ENCODE measurements at regions not wholly inside any gene's neighbourhood (a gene's known extent, or its start where the extent isn't known, plus 50 kb on each side); places are given as distances from the start of the nearest gene placed in this dataset.
"Not testable (repeated sequence)": the region's sequence is repeated elsewhere in the genome, so short reads cannot be mapped to it uniquely, and the experiment has no call there.

DNA sequence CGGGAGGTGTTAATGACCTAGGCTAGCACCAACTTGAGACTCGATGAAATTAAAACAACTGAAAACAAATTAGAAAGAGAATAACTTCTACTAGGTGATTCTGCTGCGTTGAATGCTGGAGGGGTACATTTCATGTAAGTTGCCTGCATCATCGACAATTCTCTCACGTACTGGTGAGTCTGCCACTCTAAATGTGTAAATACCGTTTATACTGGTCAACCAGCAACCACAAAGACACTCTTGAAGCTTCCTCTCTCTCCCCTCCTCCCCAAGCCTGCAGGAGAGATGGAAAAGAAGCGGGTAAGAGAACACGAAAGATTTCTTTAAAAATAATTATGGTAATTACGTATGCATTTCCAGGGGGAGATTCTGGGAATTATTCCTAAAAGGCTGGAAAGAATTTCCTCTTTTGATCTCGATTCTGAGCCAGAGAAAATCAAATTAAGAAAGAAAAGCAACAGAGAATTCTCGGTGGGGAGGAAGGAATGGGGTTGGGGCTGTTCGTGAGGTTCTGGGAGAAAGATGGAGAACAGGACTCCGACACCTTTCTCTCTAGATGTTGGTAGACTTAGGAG is 68.6 kb upstream of the MRTFB start:
- DNase-seq (ENCODE audit: low read depth), result no peak

DNA sequence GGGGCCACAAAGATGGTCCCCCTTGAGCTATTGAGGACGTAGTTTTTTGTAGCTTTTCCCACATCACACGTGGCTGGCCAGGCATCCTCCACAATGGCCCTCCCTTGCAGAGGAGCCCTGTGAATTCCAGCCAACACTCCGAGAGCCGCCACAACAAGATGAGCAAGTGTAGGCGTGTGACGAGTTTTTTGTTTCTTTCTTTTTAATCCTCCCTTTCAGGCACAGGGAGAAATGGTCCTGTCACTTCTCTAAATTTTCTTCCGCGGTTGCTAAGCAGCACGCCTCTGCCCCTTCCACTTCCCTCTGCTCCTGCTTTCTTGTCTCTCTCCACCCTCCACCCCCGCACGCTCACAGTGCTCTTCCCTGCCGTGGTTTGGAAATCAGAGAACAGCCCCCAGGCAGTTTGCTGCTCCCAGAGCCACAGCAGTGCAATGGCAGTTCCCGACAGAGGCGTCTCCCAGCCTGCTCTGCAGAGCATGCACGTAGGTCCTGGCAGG is 68.0 kb upstream of the MRTFB start:
- DNase-seq (ENCODE audit: low read depth), result peak; percentile 45

- no peak for DNase-seq (ENCODE audit: low read depth)
Observed at GRCh38 chr16:14004031-14004728, 66.9 kb upstream of the MRTFB start.

DNA sequence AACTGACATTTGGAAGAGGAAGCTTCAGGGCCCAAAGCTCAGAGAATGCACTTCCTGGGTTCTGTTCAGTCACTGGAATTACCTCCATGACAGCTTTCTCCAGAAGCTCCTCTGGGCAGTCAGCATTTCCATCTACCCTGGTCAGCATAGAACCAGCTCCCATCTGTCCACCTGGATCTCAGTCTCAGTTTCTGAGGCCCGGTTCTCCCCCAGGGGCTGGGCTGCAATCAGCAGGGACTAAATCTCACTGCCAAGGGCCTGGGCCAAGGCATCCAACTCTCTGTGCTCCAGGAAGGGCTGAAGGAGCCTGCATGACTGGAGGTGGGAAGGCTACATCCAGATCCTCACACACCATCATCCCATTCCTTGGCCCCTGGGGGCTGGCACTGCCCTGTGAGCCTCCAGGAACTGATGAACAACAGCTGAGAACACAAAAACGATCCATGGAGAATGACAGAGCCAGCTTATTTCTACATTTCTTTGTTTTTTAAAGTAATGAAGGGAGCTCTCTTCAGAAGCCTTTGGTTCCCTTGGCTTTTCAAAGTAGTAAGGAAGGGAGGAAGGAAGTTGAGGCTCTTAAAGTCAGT is 66.3 kb upstream of the MRTFB start:
- peak; percentile 61 for DNase-seq (ENCODE audit: low read depth)

GRCh38 chr16:14005335-14005734 is 65.8 kb upstream of the MRTFB start:
- no peak for DNase-seq (ENCODE audit: low read depth)

DNA sequence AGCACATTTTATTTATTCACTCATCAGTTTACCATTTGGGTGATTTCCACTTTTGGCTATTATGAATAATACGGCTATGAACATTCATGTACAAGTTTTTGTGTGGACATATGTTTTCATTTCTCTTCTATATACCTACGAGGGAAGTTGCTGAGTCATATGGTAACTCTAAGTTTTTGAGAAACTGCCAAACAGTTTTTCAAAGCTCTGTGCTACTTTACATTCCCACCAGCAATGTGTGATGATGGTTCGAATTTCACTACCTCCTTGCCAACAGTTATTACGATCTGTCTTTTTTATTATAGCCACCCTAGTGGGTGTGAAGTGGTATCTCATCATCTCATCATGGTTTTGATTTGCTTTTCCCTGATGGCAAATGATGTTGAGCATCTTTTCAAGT is 63.7 kb upstream of the MRTFB start:
- DNase-seq (ENCODE audit: low read depth), result peak; percentile 32

DNA sequence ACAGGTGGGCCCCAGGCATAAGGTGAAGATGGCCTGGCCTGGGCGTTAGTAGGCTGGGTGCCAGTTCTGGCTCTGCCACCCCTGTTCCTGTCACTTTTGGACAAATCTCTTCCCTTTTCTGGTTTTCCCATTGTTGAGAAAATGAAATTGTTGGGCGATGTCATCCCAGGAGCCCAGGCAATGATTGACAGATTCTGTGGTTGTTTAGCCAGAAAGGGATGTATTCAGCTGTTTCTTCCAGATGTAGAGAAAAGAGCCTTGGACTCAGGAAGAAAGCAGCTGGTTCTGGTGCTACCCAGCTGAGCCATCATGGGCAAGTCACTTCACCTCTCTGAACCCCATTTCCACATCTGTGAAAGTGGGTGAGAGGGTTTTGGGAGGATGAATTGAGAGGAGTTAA is 60.1 kb upstream of the MRTFB start:
- DNase-seq (ENCODE audit: low read depth), result peak; percentile 42

DNA sequence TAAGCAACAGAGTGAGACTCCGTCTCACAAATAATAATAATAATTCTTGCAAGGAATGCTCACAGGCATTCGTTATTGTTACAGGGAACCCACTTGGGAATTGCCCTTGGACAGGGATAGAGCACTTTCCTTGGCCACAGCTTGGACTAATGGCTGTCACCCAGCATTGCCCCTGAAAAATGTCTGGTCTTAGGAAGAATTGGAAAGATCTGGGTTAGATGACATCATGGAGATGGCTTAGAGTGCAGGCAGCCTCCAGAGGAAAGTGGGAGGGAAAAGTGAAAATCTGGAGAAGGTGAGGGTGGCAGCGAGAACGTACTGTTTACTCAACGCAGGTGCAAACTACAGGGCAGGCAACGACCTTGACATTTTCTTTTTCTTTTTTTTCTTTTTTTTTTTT is 59.3 kb upstream of the MRTFB start:
- DNase-seq (ENCODE audit: low read depth), result no peak

DNA sequence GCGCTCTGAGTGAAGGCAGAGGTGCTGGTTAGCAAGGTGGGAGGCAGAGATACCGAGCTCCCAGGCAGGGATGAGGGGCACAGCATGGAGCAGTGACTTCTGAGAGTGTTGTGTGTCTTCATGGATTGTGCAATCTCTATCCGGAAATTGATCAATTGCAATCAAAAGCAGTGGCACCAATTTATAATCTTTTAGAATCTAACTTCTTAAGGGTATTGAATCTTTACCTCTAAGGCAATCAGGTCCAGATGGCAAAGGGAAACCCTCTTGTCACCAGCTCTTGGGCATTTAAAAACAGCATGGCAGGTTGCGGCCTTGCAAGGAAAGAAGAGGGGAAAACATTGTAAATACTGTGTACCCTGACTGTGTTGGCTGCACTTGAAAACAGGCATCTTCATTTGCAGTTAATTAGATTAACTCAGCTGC is 58.0 kb upstream of the MRTFB start:
- no peak for DNase-seq (ENCODE audit: low read depth)

- DNase-seq (ENCODE audit: low read depth), result peak; percentile 89
Observed at GRCh38 chr16:14013571-14014283, 57.4 kb upstream of the MRTFB start.

GRCh38 chr16:14014284-14014625 is 56.9 kb upstream of the MRTFB start:
- DNase-seq (ENCODE audit: low read depth), result no peak

DNA sequence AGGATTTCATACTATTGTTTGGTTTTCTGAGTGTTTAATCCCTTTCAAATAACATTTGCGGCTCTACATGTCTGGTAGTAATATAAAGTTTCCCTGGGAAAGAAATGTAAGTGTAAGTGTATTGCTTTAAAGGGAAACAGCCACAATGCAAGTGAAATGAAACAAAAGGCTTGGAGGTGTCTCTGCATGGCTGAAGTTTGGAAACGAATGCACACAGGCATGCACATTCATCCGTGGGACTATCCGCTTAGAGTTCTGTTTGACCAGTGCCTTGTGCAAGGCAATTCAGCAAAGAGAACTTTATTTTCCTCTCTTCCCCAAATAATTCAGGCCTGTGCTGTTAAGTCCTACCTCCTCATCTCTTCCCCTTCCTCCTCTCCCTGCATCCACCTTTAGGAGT is 56.1 kb upstream of the MRTFB start:
- no peak for DNase-seq (ENCODE audit: low read depth)

DNA sequence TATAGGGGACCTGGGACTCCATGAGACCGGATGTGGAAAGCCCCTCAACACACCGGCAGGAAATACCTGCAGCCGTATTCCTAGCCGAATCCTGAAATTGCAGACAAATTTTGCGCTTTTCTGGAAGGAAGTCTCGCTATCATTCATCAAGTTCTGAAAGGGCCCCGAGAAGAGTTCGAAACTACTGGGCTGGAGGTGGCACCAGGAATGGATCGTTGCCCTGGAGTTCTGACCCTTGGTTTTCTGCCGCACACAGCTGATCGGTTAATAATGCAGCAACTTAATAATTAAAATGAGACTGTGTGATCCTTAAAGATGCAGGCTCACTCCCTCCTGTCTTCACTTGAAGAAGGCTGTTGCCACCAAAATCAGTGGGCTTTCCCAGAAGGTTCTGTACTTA is 55.7 kb upstream of the MRTFB start:
- DNase-seq (ENCODE audit: low read depth), result no peak

DNA sequence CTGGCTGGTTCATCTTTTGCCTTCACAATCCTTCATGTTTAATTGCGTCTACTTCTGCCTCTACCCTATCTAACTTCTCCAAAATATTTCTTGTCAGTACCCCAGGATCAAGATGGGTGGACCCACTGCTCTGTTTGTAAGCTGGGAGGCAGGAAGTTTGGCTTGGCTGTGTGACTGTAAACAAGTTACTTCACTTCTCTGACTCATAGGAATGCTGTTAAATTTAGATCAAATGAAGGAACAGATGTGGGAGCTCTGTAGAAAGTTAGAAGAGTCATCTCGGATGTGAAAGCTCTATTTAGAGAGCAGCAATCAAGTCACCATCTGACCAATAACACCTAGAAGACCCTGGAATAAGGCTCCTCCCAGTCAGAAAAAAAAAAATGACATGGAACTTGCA is 55.2 kb upstream of the MRTFB start:
- DNase-seq (ENCODE audit: low read depth), result peak; percentile 88

GRCh38 chr16:14016362-14016761 is 54.8 kb upstream of the MRTFB start:
- not testable (repeated sequence) for DNase-seq (ENCODE audit: low read depth)

DNA sequence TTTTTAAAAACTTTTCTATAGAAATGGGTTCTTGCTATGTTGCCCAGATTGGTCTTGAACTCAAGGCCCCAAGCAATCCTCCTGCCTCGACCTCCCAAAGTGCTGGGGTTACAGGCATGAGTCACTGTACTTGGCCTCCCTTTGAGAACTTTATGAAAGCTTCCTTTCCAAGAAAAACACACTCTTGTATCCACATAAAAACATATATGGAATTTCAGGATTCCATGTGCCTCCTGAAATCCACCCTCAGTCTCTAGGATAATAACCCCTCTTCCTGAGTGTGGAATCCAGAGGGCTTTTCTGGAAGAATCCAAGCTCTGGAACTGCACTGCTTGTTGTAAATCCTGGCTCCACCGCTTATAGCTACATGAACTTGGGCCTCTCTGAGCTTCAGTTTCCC is 53.2 kb upstream of the MRTFB start:
- no peak for DNase-seq (ENCODE audit: low read depth)

DNA sequence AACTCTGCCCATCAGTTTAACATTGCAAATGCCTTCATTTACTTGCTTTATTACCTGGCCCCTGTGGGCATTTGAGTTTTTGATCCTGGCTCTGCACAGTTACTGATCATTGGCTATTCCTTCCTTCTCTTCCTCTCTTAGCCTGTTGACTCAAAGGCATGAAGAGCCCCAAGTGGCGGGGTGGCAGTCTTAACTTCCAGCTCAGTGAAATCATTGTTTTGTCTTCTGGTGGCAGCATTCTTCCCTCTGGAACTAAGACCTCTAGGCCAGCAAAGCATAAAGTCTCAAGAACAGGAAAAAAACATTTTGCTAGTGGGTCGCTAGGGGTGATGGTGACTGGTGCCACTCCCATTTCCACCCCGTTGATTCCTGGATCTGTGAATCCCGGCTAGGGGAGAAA is 52.3 kb upstream of the MRTFB start:
- no peak for DNase-seq (ENCODE audit: low read depth)

- DNase-seq (ENCODE audit: low read depth), result no peak
Observed at GRCh38 chr16:14020141-14020540, 51.0 kb upstream of the MRTFB start.
